ENCODE measurements at regions not wholly inside any gene's neighbourhood (a gene's known extent, or its start where the extent isn't known, plus 50 kb on each side); places are given as distances from the start of the nearest gene placed in this dataset.

GRCh38 chr3:99586701-99587100 is 51.7 kb upstream of the COL8A1 start:
- TF ChIP-seq CTCF (IDR thresholded peaks at IDR 0.05; ENCODE audit: low read depth, low read length): no peak
- DNase-seq (ENCODE audit: low read depth, low spot score): peak; percentile 16
- H3K4me3 ChIP-seq (ENCODE audit: low read depth, low read length): no peak overlapping the region
- in situ Hi-C loops (cut with HindIII; ENCODE audit: low sequenced_read_pairs): no loop called here

GRCh38 chr3:99579965-99580364 is 58.4 kb upstream of the COL8A1 start:
- DNase-seq (ENCODE audit: low read depth, low spot score): no peak
- no peak overlapping the region for H3K4me3 ChIP-seq (ENCODE audit: low read depth, low read length)
- in situ Hi-C loops (cut with HindIII; ENCODE audit: low sequenced_read_pairs): no loop called here
- no peak for TF ChIP-seq CTCF (IDR thresholded peaks at IDR 0.05; ENCODE audit: low read depth, low read length)

- peak; percentile 82 for DNase-seq (ENCODE audit: low read depth, low spot score)
These were observed 59.1 kb upstream of the COL8A1 start for GRCh38 chr3:99579246-99579645.

GRCh38 chr3:99578339-99578970 is 59.9 kb upstream of the COL8A1 start:
- peak; percentile 44 for DNase-seq (ENCODE audit: low read depth, low spot score)
- H3K4me3 ChIP-seq (ENCODE audit: low read depth, low read length): no peak overlapping the region
- in situ Hi-C loops (cut with HindIII; ENCODE audit: low sequenced_read_pairs): no loop called here
- no peak for TF ChIP-seq CTCF (IDR thresholded peaks at IDR 0.05; ENCODE audit: low read depth, low read length)

More at GRCh38 chr3:99579246-99579645, 59.1 kb upstream of the COL8A1 start:
- TF ChIP-seq CTCF (IDR thresholded peaks at IDR 0.05; ENCODE audit: low read depth, low read length): no peak
- in situ Hi-C loops (cut with HindIII; ENCODE audit: low sequenced_read_pairs): no loop called here
- H3K4me3 ChIP-seq (ENCODE audit: low read depth, low read length): no peak overlapping the region

- no peak overlapping the region for H3K4me3 ChIP-seq (ENCODE audit: low read depth, low read length)
- in situ Hi-C loops (cut with HindIII; ENCODE audit: low sequenced_read_pairs): no loop called here
- DNase-seq (ENCODE audit: low read depth, low spot score): peak; percentile 3
- TF ChIP-seq CTCF (IDR thresholded peaks at IDR 0.05; ENCODE audit: low read depth, low read length): no peak
These were observed 61.4 kb upstream of the COL8A1 start for GRCh38 chr3:99576904-99577559.

- DNase-seq (ENCODE audit: low read depth, low spot score): no peak
- in situ Hi-C loops (cut with HindIII; ENCODE audit: low sequenced_read_pairs): no loop called here
- H3K4me3 ChIP-seq (ENCODE audit: low read depth, low read length): no peak overlapping the region
- TF ChIP-seq CTCF (IDR thresholded peaks at IDR 0.05; ENCODE audit: low read depth, low read length): no peak
These were observed 62.7 kb upstream of the COL8A1 start for GRCh38 chr3:99575683-99576082.
